Type B pancreatic cell (in vitro differentiated cells): ENCODE measurements at regions not wholly inside any gene's neighbourhood (a gene's known extent, or its start where the extent isn't known, plus 50 kb on each side); places are given as distances from the start of the nearest gene placed in this dataset.

Experiments used
- DNase-seq: peaks from one replicate; pipeline ENCODE4 v3.0.0; 2021; ENCODE audit warnings: mixed read lengths; ENCODE audit not compliant: unreplicated experiment; ENCODE audit errors: extremely low spot score
- H3K27ac Mint-ChIP-seq: 2 replicates; pipeline ENCODE4 v1.8.0; 2021; ENCODE audit warnings: mild to moderate bottlenecking, mixed read lengths
- H3K27me3 Mint-ChIP-seq: 2 replicates; pipeline ENCODE4 v1.8.0; 2021; ENCODE audit warnings: mixed read lengths
- H3K36me3 Mint-ChIP-seq: 2 replicates; pipeline ENCODE4 v1.8.0; 2021; ENCODE audit warnings: mixed read lengths
- H3K4me1 Mint-ChIP-seq: one replicate; pipeline ENCODE4 v1.8.0; 2021; ENCODE audit warnings: mixed read lengths; ENCODE audit not compliant: unreplicated experiment
- H3K4me3 Mint-ChIP-seq: 2 replicates; pipeline ENCODE4 v1.8.0; 2021; ENCODE audit warnings: mild to moderate bottlenecking, mixed read lengths
- H3K9me3 Mint-ChIP-seq: 2 replicates; pipeline ENCODE4 v1.8.0; 2021; ENCODE audit warnings: mixed read lengths
- CTCF ChIP-seq: fragments of 200-600 bp; sonication (generic); conservative IDR thresholded peaks from 2 replicates; pipeline ENCODE4 v1.5.0; 2021; ENCODE audit warnings: antibody characterized with exemption, mild to moderate bottlenecking

GRCh38 chr13:59566561-59566960 is 597.2 kb downstream of the DIAPH3 start:
- Mint-ChIP-seq H3K9me3 (no peaks in the 10 kb centered on the region), H3K36me3 (peaks cover 3% of the 10 kb centered on the region), H3K27ac (peak overlapping the region; percentile 61), H3K27me3 (no peaks in the 10 kb centered on the region), H3K4me1 (peaks cover 3% of the 10 kb centered on the region), H3K4me3 (peak overlapping the region; percentile 30)
- DNase-seq: no peak
- TF ChIP-seq CTCF: no peak

- Mint-ChIP-seq H3K36me3 (peaks cover 3% of the 10 kb centered on the region), H3K27me3 (no peaks in the 10 kb centered on the region), H3K9me3 (peaks cover 5% of the 10 kb centered on the region), H3K27ac (no peak overlapping the region), H3K4me1 (peaks cover 3% of the 10 kb centered on the region), H3K4me3 (no peak overlapping the region)
- TF ChIP-seq CTCF: no peak
- DNase-seq: no peak
Measured at GRCh38 chr13:59568306-59568705, 595.4 kb downstream of the DIAPH3 start.

- peaks cover 12% of the 10 kb centered on the region for H3K9me3 Mint-ChIP-seq
- DNase-seq: no peak
- H3K36me3 Mint-ChIP-seq: peaks cover under 1% of the 10 kb centered on the region
- peaks cover under 1% of the 10 kb centered on the region for H3K4me1 Mint-ChIP-seq
- H3K27me3 Mint-ChIP-seq: no peaks in the 10 kb centered on the region
- no peak for TF ChIP-seq CTCF
- no peak overlapping the region for H3K27ac Mint-ChIP-seq
- no peak overlapping the region for H3K4me3 Mint-ChIP-seq
Measured at GRCh38 chr13:59570204-59570603, 593.5 kb downstream of the DIAPH3 start.

- Mint-ChIP-seq H3K36me3 (no peaks in the 10 kb centered on the region), H3K27me3 (peaks cover 3% of the 10 kb centered on the region), H3K4me1 (peaks cover 8% of the 10 kb centered on the region), H3K9me3 (peaks cover 5% of the 10 kb centered on the region), H3K4me3 (no peak overlapping the region), H3K27ac (no peak overlapping the region)
- no peak for TF ChIP-seq CTCF
- no peak for DNase-seq
Measured at GRCh38 chr13:59584101-59584500, 579.6 kb downstream of the DIAPH3 start.

- H3K4me1 Mint-ChIP-seq: peaks cover 8% of the 10 kb centered on the region
- no peaks in the 10 kb centered on the region for H3K36me3 Mint-ChIP-seq
Measured at GRCh38 chr13:59584761-59585670, 578.7 kb downstream of the DIAPH3 start.

More at GRCh38 chr13:59584761-59585670, 578.7 kb downstream of the DIAPH3 start:
- H3K4me3 Mint-ChIP-seq: peak overlapping the region; percentile 45
- H3K9me3 Mint-ChIP-seq: peaks cover 5% of the 10 kb centered on the region
- no peak for DNase-seq
- peaks cover 3% of the 10 kb centered on the region for H3K27me3 Mint-ChIP-seq
- no peak for TF ChIP-seq CTCF
- H3K27ac Mint-ChIP-seq: peak overlapping the region; percentile 70
